Mesenchymal stem cell (in vitro differentiated cells and primary cell): ENCODE measurements at regions not wholly inside any gene's neighbourhood (a gene's known extent, or its start where the extent isn't known, plus 50 kb on each side); places are given as distances from the start of the nearest gene placed in this dataset.
A peak's percentile ranks its signal among the peaks of the same experiment; 100 is the strongest.

Experiments used
- DNase-seq: peaks from one replicate; pipeline ENCODE4 v3.0.0-alpha.2; 2013
- H2AFZ ChIP-seq: one replicate; pipeline ENCODE4 v1.6.1; 2013; ENCODE audit warnings: low read depth, mild to moderate bottlenecking, control low read depth, inconsistent platforms, low read length, moderate library complexity
- H2AK5ac ChIP-seq: 2 replicates; pipeline ENCODE4 v1.6.1; 2013; ENCODE audit warnings: low read length, moderate library complexity, mild to moderate bottlenecking, inconsistent platforms; ENCODE audit not compliant: severe bottlenecking
- H2BK120ac ChIP-seq: one replicate; pipeline ENCODE4 v1.6.1; 2013; ENCODE audit warnings: low read depth, mild to moderate bottlenecking, inconsistent platforms, low read length, moderate library complexity
- H2BK12ac ChIP-seq, 2 experiments: one replicate each; pipeline ENCODE4 v1.6.1; 2013; ENCODE audit warnings: inconsistent platforms in 2 of 2, low read length in 2 of 2, mild to moderate bottlenecking in 2 of 2, moderate library complexity in 2 of 2, control low read depth in 1 of 2
- H2BK15ac ChIP-seq: one replicate; pipeline ENCODE4 v1.6.1; 2013; ENCODE audit warnings: mild to moderate bottlenecking, low read depth, inconsistent platforms; ENCODE audit not compliant: poor library complexity, severe bottlenecking
- H2BK5ac ChIP-seq: 2 replicates; pipeline ENCODE4 v1.6.1; 2013; ENCODE audit warnings: low read depth, mild to moderate bottlenecking, low read length, control low read depth, inconsistent platforms; ENCODE audit not compliant: poor library complexity, severe bottlenecking
- H3K14ac ChIP-seq, 2 experiments: one replicate each; pipeline ENCODE4 v1.6.1; 2013; ENCODE audit warnings: inconsistent platforms in 2 of 2, low read length in 2 of 2, control low read depth in 1 of 2, mild to moderate bottlenecking in 1 of 2, moderate library complexity in 1 of 2
- H3K18ac ChIP-seq, 2 experiments: one replicate each; pipeline ENCODE4 v1.6.1; 2013; ENCODE audit warnings: inconsistent platforms in 2 of 2, low read length in 2 of 2, control low read depth in 1 of 2, low read depth in 1 of 2, mild to moderate bottlenecking in 1 of 2
- H3K23ac ChIP-seq, 2 experiments: one replicate each; pipeline ENCODE4 v1.6.1; 2013; ENCODE audit warnings: inconsistent platforms in 2 of 2, low read length in 2 of 2, mild to moderate bottlenecking in 2 of 2, moderate library complexity in 2 of 2, control low read depth in 1 of 2
- H3K27ac ChIP-seq: 2 replicates; pipeline ENCODE4 v1.5.1; 2013; ENCODE audit warnings: mild to moderate bottlenecking, moderate library complexity, low read length, control low read depth, inconsistent platforms; ENCODE audit not compliant: poor library complexity, severe bottlenecking
- H3K27me3 ChIP-seq, 2 experiments: 2 replicates each; pipeline versions ENCODE4 v1.6.1 to v1.7.0; 2013; ENCODE audit warnings: low read length in 2 of 2, mild to moderate bottlenecking in 2 of 2, moderate library complexity in 2 of 2, control low read depth in 1 of 2, inconsistent platforms in 1 of 2; ENCODE audit not compliant: control insufficient read depth in 1 of 2, insufficient read depth in 1 of 2
- H3K36me3 ChIP-seq, 2 experiments: 2 replicates each; pipeline versions ENCODE4 v1.6.1 to v1.7.0; 2013; ENCODE audit warnings: low read length in 2 of 2, control low read depth in 1 of 2, inconsistent platforms in 1 of 2, low read depth in 1 of 2, mild to moderate bottlenecking in 1 of 2; ENCODE audit not compliant: insufficient read depth in 2 of 2, control insufficient read depth in 1 of 2
- H3K4ac ChIP-seq, 2 experiments: one replicate each; pipeline ENCODE4 v1.6.1; 2013; ENCODE audit warnings: inconsistent platforms in 2 of 2, low read length in 2 of 2, mild to moderate bottlenecking in 2 of 2, moderate library complexity in 2 of 2, control low read depth in 1 of 2, low read depth in 1 of 2
- H3K4me1 ChIP-seq: 2 replicates; pipeline ENCODE4 v1.6.1; 2013; ENCODE audit warnings: low read depth, low read length, control low read depth; ENCODE audit not compliant: control insufficient read depth, insufficient read depth
- H3K4me2 ChIP-seq: 2 replicates; pipeline ENCODE4 v1.6.1; 2013; ENCODE audit warnings: low read length, mild to moderate bottlenecking, inconsistent platforms; ENCODE audit not compliant: poor library complexity, severe bottlenecking
- H3K4me3 ChIP-seq, 2 experiments: 2 replicates each; pipeline versions ENCODE4 v1.5.1 to v1.7.0; 2013; ENCODE audit warnings: low read length in 2 of 2, mild to moderate bottlenecking in 2 of 2, control low read depth in 1 of 2, low read depth in 1 of 2; ENCODE audit not compliant: insufficient read depth in 1 of 2
- H3K79me1 ChIP-seq: replicated peaks from 2 replicates; pipeline ENCODE4 v1.6.1; 2013; ENCODE audit warnings: mild to moderate bottlenecking, control low read depth, low read length, inconsistent platforms; ENCODE audit not compliant: poor library complexity, severe bottlenecking
- H3K9ac ChIP-seq: 2 replicates; pipeline ENCODE4 v1.7.0; 2013; ENCODE audit warnings: mild to moderate bottlenecking, low read length, moderate library complexity
- H3K9me3 ChIP-seq: 2 replicates; pipeline ENCODE4 v1.7.0; 2013; ENCODE audit warnings: mild to moderate bottlenecking, low read length; ENCODE audit not compliant: control insufficient read depth
- H4K8ac ChIP-seq: one replicate; pipeline ENCODE4 v1.6.1; 2013; ENCODE audit warnings: inconsistent platforms, mild to moderate bottlenecking, low read length, moderate library complexity
- H4K91ac ChIP-seq: one replicate; pipeline ENCODE4 v1.6.1; 2013; ENCODE audit warnings: mild to moderate bottlenecking, low read length, inconsistent platforms
- WGBS: methylation state at CpG from one replicate; pipeline ENCODE4 v1.1.7; 2013; ENCODE audit warnings: mixed read lengths; 5-methylcytosine and 5-hydroxymethylcytosine counted together

DNA sequence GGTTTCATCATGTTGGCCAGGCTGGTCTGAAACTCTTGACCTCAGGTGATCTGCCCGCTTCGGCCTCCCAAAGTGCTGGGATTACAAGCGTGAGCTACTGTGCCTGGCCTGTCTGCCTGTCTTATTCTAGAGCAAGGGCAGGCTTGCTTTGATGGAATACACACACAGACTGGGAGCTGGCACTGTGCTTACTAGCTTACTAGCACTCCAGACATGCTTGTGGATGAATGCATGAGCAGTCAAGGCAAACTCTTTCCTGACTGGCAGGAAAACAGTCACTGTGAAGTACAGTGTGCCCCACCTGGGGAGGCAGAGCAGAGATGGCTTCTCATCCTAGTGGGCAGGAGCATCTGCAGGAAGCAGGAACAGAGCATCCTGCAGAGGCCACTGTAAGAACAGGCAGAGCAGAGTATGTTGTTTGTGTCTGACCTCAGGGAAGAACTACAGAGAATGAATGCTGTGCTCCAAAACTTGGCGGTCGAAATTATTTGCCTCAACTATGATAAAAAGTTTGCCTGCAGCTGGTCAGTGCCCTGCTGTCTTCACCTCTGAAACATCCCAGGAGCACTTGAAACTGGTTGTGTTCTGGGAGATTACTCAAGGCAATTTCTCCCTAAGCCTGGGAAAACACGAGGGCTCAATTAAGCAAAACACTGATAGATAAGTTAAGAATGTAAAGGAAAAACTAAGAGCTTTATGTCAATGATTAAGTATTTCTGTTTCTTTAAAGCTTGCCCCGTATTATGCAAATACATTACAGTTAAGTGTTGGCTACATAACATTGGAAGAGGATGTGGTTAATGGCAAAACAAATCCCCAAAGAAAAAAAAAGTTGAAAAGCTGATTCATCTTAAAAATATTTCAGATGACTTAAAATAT lies 102.4 kb downstream of the VAPA start:
- Histone ChIP-seq H3K9me3 (no peaks in the 10 kb centered on the region), H3K27me3 (no peaks in the 10 kb centered on the region), H3K4ac (peak overlapping the region; percentile 26 to 92), H3K9ac (peak overlapping the region; percentile 54), H3K36me3 (peaks cover 0 to 2% of the 10 kb centered on the region in 2 experiments), H4K91ac (peak overlapping the region; percentile 59), H2BK5ac (peak overlapping the region; percentile 40), H3K79me1 (no peaks in the 10 kb centered on the region), H3K23ac (peak overlapping the region in 1 of 2 experiments; percentile 66), H2BK15ac (no peak overlapping the region), H3K18ac (peak overlapping the region; percentile 49 to 98), H3K14ac (no peak overlapping the region), H3K4me2 (peak overlapping the region; percentile 24), H3K4me1 (peaks cover 17% of the 10 kb centered on the region), H3K4me3 (no peak overlapping the region), H2BK120ac (no peak overlapping the region), H2AFZ (no peak overlapping the region), H3K27ac (peak overlapping the region; percentile 98), H2AK5ac (no peak overlapping the region), H2BK12ac (peak overlapping the region in 1 of 2 experiments; percentile 99), H4K8ac (peak overlapping the region; percentile 16)
- peak; percentile 99 for DNase-seq
- 30% methylated on average over 5 of the region's 7 CpGs for WGBS

- 65% methylated on average over 2 of the region's 2 CpGs for WGBS
- H3K4me1 ChIP-seq, result peaks cover 17% of the 10 kb centered on the region
- H2BK5ac ChIP-seq, result peak overlapping the region; percentile 79
- H3K4me2 ChIP-seq, result no peak overlapping the region
- no peak overlapping the region for H4K8ac ChIP-seq
- peak overlapping the region; percentile 98 for H4K91ac ChIP-seq
- H3K79me1 ChIP-seq, result no peaks in the 10 kb centered on the region
- peak; percentile 62 for DNase-seq
- peak overlapping the region; percentile 100 for H2BK15ac ChIP-seq
- H3K18ac ChIP-seq, result peak overlapping the region; percentile 86 to 94
- no peak overlapping the region for H2AFZ ChIP-seq
- H3K23ac ChIP-seq, result no peak overlapping the region
- H3K27me3 ChIP-seq, result no peaks in the 10 kb centered on the region
- peak overlapping the region in 1 of 2 experiments; percentile 87 for H3K14ac ChIP-seq
- H3K36me3 ChIP-seq, result peaks cover 0 to 2% of the 10 kb centered on the region in 2 experiments
- H3K9me3 ChIP-seq, result no peaks in the 10 kb centered on the region
- peak overlapping the region; percentile 90 to 92 for H3K4ac ChIP-seq
- H3K27ac ChIP-seq, result peak overlapping the region; percentile 92
- no peak overlapping the region for H3K4me3 ChIP-seq
- peak overlapping the region; percentile 94 for H2BK120ac ChIP-seq
- peak overlapping the region; percentile 54 for H3K9ac ChIP-seq
- peak overlapping the region; percentile 92 for H2AK5ac ChIP-seq
- peak overlapping the region; percentile 82 to 98 for H2BK12ac ChIP-seq
These were observed 103.2 kb downstream of the VAPA start for GRCh38 chr18:10017043-10017442.

GRCh38 chr18:10018289-10018688 lies 104.5 kb downstream of the VAPA start:
- Histone ChIP-seq H2BK120ac (peak overlapping the region; percentile 71), H4K8ac (peak overlapping the region; percentile 45), H3K4me3 (no peak overlapping the region), H2AK5ac (peak overlapping the region; percentile 53), H4K91ac (peak overlapping the region; percentile 77), H2BK12ac (peak overlapping the region in 1 of 2 experiments; percentile 85), H2AFZ (no peak overlapping the region), H3K9ac (no peak overlapping the region), H3K79me1 (no peaks in the 10 kb centered on the region), H3K4me1 (peaks cover 17% of the 10 kb centered on the region), H3K14ac (no peak overlapping the region), H3K36me3 (peaks cover 0 to 2% of the 10 kb centered on the region in 2 experiments), H3K4me2 (no peak overlapping the region), H3K27ac (no peak overlapping the region), H3K9me3 (no peaks in the 10 kb centered on the region), H3K4ac (peak overlapping the region; percentile 20 to 29), H2BK15ac (peak overlapping the region; percentile 12), H3K23ac (no peak overlapping the region), H3K27me3 (no peaks in the 10 kb centered on the region), H2BK5ac (no peak overlapping the region), H3K18ac (peak overlapping the region; percentile 70 to 85)
- no peak for DNase-seq
- WGBS, result 86% methylated on average over 4 of the region's 5 CpGs

DNA sequence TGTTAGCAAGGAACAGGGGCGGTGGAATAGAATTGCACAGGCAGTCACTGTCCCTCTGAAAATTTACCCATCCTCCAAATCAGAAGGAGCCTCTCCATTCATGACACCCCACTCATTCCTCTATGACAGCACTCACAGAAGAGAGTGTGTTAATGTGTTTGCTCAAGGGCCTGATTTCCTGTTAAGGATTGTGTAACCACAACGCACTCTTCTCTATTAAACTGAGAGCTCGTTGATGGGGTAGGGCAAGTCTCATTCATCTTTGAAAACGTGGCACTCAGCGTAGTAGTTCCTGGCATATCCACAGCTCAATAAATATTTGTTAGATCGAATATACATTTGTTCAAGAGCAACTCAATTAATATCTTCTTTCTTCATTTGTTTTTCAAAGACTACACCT lies 106.4 kb downstream of the VAPA start:
- Histone ChIP-seq H3K36me3 (peaks cover 0 to 2% of the 10 kb centered on the region in 2 experiments), H2BK5ac (no peak overlapping the region)

More for the DNA sequence above, 106.4 kb downstream of the VAPA start:
- H3K4ac ChIP-seq, result no peak overlapping the region
- H3K9me3 ChIP-seq, result no peaks in the 10 kb centered on the region
- H3K79me1 ChIP-seq, result no peaks in the 10 kb centered on the region
- H4K91ac ChIP-seq, result no peak overlapping the region
- H2BK15ac ChIP-seq, result no peak overlapping the region
- no peak overlapping the region for H3K9ac ChIP-seq
- H2BK120ac ChIP-seq, result no peak overlapping the region
- no peak overlapping the region for H2AK5ac ChIP-seq
- no peak overlapping the region for H2AFZ ChIP-seq
- peaks cover 12% of the 10 kb centered on the region for H3K4me1 ChIP-seq
- H3K27ac ChIP-seq, result no peak overlapping the region
- peak overlapping the region in 1 of 2 experiments; percentile 97 for H2BK12ac ChIP-seq
- H3K14ac ChIP-seq, result no peak overlapping the region
- H3K23ac ChIP-seq, result no peak overlapping the region
- no peak overlapping the region for H4K8ac ChIP-seq
- H3K18ac ChIP-seq, result peak overlapping the region in 1 of 2 experiments; percentile 83
- DNase-seq, result peak; percentile 64
- WGBS, result 28% methylated on average over 5 of the region's 6 CpGs
- no peak overlapping the region for H3K4me2 ChIP-seq
- no peak overlapping the region for H3K4me3 ChIP-seq
- H3K27me3 ChIP-seq, result no peaks in the 10 kb centered on the region
